GM18519 (cell line): ENCODE measurements at regions not wholly inside any gene's neighbourhood (a gene's known extent, or its start where the extent isn't known, plus 50 kb on each side); places are given as distances from the start of the nearest gene placed in this dataset.
"Not testable (repeated sequence)": the region's sequence is repeated elsewhere in the genome, so short reads cannot be mapped to it uniquely, and the experiment has no call there.

Source experiments
- ATAC-seq: cut with Tn5 transposase; IDR thresholded peaks from one replicate; pipeline ENCODE4 v1.9.1; 2021; ENCODE audit warnings: mild to moderate bottlenecking, moderate library complexity; ENCODE audit not compliant: unreplicated experiment, low FRiP score

DNA sequence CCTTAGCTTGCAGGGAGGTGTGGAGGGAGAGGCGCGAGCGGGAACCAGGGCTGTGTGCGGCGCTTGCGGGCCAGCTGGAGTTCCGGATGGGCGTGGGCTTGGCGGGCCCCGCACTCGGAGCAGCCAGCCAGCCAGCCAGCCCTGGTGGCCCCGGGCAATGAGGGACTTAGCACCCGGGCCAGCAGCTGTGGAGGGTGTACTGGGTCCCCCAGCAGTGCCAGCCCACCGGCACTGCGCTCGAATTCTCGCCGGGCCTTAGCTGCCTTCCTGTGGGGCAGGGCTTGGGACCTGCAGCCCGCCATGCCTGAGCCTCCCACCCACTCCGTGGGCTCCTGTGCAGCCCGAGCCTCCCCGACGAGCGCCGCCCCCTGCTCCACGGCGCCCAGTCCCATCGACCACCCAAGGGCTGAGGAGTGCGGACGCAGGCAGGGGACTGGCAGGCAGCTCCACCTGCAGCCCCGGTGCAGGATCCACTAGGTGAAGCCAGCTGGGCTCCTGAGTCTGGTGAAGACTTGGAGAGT is 462.2 kb downstream of the ACTL7B start:
- not testable (repeated sequence) for ATAC-seq

DNA sequence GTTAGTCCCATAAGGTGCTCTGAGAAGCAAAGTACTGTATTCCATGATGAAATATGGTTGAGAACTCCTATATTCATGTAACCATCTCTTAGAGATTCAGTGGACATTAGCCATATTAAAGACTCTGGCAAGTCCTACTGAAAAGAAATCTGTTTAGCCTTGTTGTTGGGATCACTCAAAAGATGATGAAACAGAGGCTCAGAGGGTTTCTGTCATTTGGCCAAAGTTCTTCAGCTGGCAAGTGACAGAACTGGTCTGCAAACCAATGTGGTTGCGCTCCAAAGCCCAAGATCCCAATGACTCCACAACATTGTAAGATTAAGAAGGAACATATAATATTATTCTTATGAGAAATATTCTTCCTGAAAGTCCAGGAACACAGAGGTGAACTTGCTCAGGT is 462.9 kb downstream of the ACTL7B start:
- no peak for ATAC-seq

DNA sequence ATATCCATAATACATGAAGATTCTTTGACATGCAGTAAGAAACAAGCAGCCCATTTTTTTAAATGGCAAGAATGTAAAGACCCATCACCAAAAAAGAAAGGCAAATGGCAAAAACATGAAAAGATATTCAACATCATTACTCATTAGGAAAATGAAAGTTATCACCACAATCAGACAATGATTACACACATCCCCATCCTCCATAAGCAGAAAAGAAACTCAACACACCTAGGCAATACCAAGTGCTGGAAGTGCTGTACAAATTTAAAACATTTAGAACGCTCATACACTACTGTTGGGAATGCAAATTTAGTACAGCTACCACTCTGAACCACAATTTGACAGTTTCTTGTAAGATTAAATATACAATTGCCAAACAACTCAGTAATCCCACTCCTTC is 466.7 kb downstream of the ACTL7B start:
- ATAC-seq = no peak

DNA sequence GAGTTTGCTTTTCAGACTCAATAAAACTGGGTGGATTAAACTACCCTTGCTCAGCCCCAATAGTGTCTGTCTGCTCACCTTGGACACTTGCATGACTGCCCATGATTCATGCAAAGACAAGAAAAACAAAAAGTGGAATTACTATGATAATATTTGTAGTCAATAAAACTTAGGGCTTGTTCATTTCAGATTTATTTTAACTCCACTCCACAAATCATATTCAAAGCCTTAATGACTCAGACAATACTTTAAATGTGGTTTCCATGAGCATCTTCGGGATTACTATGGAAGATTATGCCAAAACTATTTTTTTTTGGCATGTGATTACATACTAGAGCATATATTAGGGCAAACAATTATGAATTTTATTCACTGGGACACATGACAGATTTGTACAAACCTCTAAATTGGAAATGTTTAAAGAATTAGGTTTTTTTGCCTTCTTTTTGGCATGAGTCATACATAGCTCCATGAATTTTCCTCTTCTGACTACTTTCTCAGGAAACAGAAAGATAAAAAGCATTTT is 468.9 kb downstream of the ACTL7B start:
- no peak for ATAC-seq

DNA sequence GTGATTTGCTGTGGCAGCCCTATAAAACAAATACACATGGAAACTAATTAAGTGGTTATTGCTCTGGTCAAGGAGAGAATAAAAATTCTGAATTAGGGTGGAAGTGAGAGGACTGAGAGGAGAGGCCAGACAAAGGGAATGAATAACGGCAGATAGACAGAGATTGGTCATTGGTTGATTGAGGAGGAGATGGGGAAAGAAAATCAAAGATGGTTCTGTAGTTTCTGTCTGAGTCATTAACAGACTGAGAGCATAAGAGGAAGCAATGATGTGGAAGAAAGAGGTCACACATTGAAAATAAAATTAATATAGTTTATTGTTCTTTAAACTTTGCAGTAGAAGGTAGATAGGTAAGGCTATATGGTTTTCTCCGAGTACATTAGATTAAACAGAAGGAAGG is 469.8 kb downstream of the ACTL7B start:
- ATAC-seq = no peak

DNA sequence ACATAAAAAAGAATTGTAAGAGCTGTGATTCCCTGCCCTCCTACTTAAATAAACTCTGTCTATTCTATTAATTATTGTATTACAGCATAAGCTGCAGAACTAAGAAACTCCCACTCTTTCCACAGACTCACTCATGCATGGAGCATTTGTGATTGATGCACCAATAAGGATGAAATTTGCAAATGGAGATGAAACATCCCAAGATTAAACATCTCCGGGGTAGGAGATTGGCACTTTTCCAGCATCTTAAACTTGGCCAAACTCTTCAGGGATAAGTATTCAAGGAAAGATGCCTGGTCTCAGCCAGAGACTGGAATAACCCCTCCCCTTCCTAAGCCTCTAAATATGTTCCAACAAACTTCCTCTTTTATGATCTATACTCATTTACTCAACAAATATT is 472.0 kb downstream of the ACTL7B start:
- ATAC-seq = no peak

DNA sequence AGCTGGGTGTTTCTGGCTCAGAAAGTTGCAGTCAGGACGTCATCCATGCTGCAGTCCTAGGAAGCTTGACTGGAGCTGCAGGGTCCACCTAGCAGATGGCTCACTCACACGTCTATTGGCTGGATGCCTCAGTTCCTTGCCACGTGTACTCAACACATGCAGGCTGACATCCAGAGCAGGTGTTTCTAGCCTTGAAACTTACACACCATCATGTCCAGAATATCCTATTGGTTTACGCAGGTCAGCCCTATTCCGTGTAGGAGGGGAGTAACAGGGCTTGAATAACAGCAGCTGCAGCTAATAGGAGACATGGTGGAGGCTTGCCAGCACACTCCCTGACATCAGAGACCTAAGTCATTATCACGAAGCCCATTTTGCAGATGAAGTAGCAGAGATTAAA is 473.5 kb downstream of the ACTL7B start:
- ATAC-seq = no peak

DNA sequence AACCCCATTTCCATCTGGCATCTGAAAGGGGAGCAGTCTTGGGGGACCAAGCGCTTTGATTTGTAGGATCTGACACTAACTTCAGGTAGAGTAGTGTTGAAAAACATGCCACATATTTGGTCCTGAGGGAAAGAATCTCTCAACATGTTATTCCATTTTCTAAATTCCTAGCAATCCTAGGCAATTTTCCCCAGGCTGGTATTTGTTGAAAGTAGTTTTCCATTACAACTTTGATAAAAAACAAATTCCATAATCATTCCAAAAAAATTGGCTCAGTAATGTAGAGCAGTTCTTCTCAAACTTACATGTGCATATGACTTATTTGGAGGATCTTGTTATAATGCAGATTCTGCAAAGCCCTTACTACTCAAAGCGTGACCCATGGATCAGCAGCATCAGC is 477.9 kb downstream of the ACTL7B start:
- ATAC-seq = no peak

DNA sequence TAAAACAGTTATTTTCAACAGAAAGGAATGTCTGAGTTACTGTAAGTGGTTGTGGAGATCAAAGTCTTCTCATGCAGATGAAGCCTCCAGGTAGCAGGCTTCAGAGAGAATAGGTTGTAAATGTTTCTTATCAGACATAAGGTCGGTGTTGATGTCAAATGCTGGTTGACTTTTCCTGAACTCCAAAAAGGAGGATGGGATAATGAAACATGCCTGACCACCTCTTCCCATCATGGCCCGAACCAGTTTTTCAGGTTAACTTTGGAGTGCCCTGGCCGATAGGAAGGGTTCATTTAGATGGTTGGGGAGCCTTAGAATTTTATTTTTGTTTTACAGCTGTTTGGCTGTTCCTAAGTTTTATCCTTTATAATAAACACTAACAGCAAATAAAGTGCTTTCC is 478.4 kb downstream of the ACTL7B start:
- ATAC-seq = no peak

DNA sequence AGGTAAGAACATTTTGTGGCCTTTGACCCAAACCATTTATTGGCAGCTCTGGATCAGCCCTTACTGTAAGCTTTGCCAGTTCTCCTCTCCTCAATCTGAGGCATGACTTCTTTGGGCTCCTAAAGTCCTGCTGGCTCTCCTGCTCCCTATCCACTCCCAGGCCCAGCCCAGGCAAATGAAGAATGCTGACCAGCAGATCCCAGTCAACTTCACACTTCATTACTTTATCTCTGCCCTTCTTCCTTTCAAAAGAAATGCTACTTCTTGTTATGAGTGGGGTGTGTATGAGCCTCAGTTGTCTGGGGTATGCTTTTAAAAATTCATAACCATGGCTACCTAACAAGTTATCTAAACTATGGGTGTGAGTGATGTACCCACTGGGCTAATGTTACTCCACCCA is 479.6 kb downstream of the ACTL7B start:
- no peak for ATAC-seq

DNA sequence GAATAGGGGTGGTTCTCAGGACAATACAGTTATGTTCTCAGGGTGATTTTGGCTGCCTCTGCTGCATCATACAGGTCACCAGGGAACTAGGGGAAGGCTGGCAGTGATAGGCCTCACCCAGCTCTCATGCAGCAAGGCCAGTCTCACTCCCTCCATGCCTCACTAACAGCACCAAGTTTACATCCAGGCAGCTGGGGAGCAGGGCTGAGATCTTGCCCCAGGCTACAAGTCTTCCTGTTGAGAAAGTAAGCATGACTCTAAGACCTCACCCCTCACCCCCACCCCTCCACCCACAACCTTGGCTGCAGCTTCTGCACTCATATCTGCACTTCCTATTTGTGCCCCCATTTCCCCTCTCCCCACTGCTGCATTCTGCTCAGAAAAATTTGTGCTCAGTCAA is 481.2 kb downstream of the ACTL7B start:
- no peak for ATAC-seq

DNA sequence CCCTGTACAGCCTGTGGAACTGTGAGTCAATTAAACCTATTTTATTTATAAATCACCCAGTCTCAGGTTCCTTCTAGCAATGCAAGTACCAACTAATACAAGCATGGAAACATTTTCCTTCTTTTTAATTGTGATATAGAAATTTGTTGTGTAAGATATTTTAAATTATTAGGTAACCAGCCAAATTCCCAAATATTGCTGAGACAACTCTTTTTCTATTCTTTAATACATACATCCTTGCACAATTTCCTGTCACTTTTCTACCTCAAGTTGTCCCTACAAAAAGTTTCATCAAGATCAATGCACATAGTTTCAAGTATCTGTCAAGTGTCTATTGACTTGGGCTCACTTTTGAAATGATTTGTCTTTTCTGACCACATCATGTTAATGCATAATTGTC is 488.6 kb downstream of the ACTL7B start:
- ATAC-seq = no peak

DNA sequence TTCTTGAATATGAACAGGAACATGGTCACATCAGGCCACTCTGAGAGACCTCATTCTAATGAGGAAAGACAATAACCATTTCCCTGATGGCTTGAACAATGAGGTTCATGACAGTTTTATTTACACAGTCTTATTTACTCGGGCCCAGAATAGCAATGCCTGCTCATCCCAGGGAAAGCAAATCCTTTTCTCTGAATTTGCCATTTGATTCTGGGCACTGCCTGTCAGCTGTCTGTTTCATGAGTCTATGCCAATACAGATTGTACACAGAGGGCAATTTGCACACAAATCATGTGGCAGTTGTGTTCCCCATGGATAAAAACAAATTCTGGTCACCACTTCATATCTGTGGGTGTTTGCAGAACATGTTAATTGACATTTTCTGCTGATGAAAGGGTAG is 492.5 kb downstream of the ACTL7B start:
- no peak for ATAC-seq

DNA sequence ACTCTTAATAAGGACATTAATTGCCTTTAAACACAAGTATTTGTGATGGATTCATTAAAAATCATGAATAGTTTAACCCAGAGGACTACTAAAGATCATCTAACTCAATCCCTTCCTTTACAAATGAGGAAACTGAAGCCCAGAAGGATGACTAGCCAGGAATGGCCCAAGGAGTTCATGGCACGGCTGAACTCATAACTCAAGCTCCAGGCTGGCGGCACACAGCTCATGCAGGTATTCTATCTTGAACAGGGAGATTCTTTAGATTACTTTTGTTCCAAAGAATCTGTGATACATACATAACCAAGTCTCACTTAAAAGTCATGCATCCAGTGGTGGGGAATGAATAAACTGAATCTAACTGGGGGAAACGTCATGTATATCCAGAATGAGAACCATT is 495.5 kb downstream of the ACTL7B start:
- no peak for ATAC-seq

DNA sequence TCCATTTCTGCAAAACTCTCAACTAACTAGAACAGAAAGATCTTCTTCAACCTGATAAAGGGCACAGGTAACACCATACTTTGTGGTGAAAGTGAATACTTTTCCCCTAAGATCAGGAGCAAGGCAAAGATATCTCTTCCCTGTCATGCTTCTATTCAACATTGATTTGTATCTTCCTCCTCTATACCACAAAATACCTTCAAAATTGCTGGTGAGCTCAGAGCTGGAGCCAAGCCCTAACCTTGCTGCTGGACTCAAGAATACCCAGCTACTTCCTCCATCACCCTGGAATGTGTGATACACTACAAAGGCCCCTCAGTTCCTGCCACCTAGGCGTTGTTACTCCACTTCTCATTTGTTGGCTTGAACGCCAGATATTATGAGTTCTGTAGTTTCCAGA is 499.0 kb downstream of the ACTL7B start:
- no peak for ATAC-seq

DNA sequence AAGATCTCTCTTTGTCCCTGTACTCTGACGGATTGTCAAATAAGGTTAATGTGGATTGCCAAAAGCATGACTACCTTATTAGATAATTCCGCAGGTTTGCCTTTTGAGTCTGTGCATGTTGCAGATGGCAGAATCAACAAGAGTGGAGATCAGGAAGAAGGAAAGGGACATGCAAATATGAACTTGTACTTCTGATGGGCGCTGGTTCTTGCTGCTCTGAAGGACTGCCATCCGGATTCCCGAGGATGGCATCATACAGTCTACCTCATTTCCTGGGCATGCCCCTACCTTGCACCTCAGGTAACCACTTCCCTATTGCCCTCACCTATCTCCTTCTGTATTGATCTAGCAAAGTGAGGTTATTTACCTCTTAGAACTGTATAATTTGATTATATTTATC is 504.2 kb downstream of the ACTL7B start:
- ATAC-seq = no peak

DNA sequence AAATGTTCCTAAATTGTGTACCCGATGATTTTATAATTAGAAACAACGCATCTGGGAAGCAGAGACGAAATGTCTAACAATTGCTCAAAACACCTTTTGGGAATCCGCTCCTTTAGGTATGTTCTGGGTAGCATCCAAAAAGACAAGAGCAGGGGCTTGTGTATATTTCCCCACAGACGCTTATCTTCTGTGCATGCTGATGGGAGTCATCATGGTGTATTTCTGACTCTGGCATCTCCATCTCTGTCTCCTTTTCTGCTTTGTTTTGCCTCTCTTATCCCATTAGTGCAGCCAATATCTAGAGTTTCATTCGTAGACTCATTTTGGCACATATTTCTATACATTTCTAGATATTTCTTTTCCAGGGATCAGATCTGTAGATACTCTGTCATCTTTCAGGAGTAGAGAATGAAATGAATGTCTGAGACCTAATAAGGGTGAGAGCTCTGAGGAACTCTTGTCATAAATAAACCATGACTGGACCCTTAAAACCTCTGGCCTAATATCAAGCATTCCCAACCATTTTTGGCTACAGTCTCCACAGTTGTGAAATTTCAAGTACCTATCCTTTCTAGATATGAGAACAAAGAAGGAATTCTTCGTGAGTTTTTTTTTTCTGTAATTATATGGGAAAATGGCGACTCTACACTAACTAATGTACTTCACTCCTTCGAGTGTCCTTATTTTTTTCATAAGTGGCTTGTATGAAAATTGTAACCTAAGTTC is 508.2 kb downstream of the ACTL7B start:
- ATAC-seq = no peak

DNA sequence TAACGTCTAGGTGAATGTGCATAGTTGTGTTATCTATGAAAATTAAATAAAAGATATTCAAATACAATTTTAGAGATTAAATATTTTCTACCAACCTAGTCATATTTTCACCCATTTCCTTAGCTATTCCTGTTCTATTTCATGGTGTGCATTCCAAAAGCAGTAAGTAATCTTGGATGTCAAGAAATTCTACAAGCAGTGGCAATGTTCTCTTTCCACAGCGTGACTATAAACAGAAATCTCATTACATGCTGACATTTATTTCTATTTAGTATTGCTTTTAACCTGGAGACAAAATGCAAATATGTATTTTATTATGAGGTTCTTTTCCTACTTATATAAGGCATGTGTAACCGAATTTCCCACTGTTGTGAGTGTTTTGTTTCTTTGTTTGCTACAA is 510.0 kb downstream of the ACTL7B start:
- ATAC-seq = no peak

DNA sequence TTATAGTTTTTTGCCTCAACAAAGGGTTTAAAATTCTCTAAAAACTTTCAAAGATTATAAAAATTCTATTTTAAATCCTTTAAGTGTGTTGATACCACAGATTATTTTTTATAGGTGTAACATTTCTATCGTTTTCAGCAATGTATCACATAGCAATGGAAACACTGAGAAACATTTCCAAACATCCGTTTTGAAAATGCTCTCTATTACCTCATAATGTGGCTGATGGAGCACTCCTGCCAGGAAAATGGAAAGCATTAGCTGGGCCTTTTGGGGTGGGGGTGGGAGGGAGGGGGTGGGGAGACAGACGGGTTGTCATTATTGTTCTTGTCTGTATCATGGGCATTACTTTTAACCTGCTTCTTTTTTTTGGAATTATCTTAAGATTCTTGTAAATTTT is 516.5 kb downstream of the ACTL7B start:
- ATAC-seq = no peak

DNA sequence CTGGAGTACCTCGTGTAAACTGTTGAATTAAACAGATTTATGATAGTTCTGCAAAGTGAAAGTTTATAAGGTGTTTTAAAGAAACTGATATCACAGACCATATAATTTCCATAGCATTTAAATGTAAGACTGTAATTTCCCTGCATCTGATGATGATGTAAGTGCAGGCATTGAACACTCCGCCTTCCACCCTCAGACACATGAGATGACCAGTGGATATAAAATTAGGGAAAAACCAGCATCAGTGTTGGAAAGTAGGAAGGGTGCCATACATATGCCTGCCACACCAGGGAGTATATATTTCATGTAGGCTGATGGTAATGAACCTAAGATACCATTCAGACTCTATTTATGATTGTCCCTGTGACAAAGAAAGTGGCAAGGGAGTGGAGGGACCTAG is 519.2 kb downstream of the ACTL7B start:
- ATAC-seq = no peak

DNA sequence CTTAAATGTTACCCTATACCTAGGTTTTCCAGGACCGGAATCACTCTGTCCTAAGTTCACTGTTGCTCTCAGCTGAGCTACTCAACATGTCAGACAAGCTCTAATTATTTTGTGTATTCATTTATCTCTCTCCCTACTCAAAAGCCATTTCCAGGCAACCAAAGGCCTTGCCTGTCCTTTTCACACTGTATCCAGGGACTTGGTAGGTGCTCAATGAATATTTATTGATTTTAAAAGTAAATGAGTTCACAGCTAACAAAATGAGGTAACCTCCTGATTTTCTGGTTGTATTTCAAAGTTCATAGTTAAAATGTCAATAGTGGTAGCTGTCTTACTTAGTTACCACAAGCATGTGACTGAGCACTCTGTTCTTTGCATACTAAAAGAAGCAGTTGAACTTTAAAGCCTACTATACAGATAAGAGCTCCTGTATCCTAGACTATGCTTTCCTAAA is 522.2 kb downstream of the ACTL7B start:
- ATAC-seq = no peak

DNA sequence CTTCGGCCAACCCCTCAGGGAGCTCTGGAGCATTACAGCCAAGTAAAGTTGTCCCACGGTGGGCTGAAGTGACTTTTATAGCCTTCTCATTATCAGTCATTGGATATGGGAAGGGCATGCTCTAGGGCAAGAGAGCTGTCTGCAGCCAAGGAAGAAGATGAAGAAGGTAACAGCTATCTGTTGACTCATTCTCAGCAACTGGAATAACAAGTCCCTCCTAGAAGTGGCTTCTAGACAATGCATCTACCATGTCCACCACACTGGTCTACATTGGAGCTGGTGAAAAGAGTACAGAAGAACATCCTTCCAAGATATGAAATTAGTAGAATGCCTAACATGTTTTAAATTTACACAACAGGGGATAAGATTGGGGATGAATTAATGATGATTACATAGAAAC is 524.2 kb downstream of the ACTL7B start:
- ATAC-seq = no peak
